Activated T-cell treated with anti-CD3 and anti-CD28 coated beads, Interleukin-2, amount 50 U/mL, for 48 hours (primary cell): ENCODE measurements at regions not wholly inside any gene's neighbourhood (a gene's known extent, or its start where the extent isn't known, plus 50 kb on each side); places are given as distances from the start of the nearest gene placed in this dataset.

Source experiments
- DNase-seq, 2 experiments: peaks; one replicate each; pipeline ENCODE4 v3.0.0-alpha.2; 2020

GRCh38 chr15:66865622-66866611 lies 163.9 kb downstream of the SMAD6 start:
- DNase-seq = peak in 1 of 2 experiments; percentile 12

DNA sequence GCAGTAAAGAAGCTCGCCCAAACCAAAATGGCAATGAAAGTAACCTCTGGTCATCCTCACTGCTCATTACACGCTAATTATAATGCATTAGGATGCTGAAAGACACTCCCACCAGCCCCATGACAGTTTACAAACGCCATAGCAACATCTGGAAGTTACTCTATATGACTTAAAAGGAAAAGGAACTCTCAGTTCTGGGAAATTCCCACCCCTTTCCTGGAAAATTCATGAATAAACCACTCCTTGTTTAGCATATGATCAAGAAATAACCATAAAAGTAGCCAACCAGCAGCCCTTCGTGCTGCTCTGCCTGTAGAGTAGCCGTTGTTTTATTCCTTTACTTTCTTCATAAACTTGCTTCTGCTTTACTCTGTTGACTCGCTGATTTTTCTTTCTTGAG lies 164.6 kb downstream of the SMAD6 start:
- no peak for DNase-seq

- DNase-seq = no peak
These were observed 166.9 kb downstream of the SMAD6 start for GRCh38 chr15:66868918-66869317.

DNA sequence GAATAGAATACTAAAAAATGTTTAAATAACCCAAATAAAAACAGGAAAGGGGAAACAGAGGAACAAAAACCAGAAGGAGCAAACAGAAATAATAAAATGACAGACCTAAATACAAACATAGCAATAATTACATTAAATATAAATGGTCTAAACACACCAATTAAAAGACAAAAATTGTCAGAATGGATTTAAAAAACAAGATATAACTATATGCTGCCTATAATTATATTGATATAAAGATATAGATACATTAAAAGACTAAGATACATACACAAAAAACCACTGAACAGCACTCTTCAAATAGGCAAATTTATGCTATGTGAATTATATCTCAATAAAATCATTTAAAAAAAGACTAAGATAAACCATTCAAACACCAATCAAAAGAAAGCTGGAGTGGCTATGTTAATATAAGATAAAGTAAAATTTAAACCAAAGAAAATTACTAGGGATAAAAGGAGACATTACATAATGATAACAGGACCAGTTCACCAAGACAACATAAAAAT lies 168.9 kb downstream of the SMAD6 start:
- no peak for DNase-seq

GRCh38 chr15:66872405-66872804 lies 170.4 kb downstream of the SMAD6 start:
- no peak for DNase-seq

GRCh38 chr15:66873331-66873730 lies 171.3 kb downstream of the SMAD6 start:
- DNase-seq = peak in 1 of 2 experiments; percentile 3

- peak in 1 of 2 experiments; percentile 6 for DNase-seq
These were observed 171.8 kb downstream of the SMAD6 start for GRCh38 chr15:66873856-66874255.

DNA sequence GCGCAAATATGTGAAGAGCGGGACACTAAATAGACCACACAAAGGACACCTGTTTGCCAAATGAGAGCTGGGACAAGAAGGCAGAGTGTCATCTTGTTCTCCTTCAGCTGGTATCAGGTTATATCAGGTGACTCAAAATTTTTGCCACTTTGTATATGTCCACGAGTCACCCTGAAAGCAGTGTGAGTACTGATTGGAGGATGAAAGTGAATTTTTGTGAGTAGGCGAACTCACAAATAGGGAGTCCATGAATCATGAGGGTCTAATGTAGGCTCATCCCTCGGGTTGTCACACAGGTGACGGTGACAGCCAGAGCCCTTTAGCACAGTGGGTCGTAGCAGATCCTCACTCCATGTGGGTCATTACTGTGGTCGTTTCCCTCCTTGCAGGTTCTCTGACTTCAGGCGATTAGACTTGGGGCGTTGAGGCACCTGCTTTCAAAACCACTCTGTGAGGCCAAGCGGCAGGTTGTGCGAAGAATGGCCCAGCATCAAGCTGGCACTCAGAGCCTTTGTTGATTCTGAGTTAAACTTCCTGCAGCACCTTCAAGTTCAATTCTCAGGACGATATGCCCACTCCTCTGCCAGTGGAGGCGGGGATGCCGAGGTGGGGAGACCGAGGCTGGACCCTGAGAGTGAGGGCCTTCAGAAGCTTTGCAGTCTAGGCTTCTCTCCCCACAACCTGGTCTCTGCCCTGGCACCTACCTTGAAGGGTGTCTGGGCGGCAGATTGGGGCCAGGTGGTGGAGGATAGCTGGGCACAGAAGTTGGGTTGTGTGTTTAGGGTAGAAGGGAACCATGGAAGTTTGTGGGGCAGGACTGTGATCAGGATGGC lies 173.8 kb downstream of the SMAD6 start:
- peak in 1 of 2 experiments; percentile 19 for DNase-seq

- no peak for DNase-seq
These were observed 174.3 kb downstream of the SMAD6 start for GRCh38 chr15:66876421-66876730.

DNA sequence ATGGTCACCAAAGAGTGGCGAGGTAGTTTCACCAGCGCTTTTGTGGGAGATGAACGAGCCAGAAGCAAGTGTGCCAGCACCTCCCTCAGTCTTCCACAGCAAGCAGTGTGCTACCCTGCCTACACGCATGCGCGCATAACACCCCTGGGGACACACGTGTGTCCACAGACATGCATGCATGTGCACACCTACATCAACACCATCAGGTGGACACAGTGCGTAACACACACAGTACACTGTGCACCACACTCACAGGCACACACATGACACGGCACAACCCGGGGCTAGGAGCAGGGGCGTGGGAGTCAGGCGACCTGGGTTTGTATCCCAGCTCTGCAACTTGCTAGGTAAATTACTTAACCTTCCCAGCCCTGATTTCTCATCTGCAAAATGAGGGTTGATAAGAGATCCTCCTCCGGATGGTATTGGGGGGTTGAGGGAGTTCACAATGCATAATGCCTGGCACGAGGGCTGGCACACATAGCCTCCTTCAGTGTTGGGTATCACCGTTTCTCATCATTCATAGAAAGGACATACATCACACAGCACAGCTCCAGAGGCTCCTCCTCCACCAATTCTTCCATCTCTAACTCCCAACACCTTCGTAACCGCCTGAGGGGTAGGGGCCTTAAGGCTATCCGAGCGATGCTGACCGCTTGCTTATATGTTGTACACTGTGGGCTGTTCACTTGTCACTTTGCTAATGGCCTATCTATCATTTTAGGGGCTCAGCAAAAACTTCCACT lies 174.9 kb downstream of the SMAD6 start:
- peak in 1 of 2 experiments; percentile 1 for DNase-seq

DNA sequence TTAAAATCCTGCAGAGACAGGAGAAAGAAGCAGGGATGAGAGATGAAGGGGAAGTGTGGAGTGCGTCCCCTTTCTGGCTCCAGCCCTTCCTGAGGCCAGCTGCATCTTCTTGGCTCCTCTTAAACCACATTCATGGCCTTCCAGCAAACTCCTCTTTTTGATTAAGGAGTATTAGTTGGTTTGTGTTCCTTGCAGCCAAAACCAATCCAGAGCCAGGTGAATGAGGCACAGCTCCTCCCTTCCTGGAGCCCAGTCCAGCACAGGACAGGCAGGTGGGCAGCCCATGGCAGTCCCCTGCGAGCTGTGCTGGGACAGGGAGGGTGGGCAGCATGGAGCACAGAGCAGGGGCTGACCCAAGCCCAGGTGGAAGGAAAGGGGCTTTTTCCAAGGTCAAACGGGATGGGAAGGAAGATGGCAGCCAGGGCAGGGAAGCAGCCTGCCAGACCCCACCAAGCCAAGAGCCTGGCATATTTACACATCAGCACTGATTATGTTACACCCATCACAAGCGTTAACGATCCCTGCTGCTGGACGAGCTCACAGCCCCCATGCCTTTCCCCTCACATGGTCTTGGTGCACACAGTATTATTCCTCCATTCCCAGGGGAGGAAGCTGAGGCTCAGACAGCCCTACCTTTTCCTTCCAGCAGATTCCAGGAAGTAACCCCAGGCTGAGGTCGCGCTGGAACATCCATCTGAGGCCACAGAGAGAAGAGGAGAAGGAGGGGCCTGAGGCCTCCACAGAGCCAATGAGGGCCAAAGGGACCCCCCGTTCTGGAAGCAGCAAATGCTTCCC lies 175.6 kb downstream of the SMAD6 start:
- peak in 1 of 2 experiments; percentile 4 for DNase-seq

GRCh38 chr15:66878761-66879160 lies 176.7 kb downstream of the SMAD6 start:
- no peak for DNase-seq

- peak in 1 of 2 experiments; percentile 12 for DNase-seq
These were observed 177.7 kb downstream of the SMAD6 start for GRCh38 chr15:66879531-66880368.

GRCh38 chr15:66880380-66881155 lies 178.5 kb downstream of the SMAD6 start:
- no peak for DNase-seq

- peak in 1 of 2 experiments; percentile 3 for DNase-seq
These were observed 179.3 kb downstream of the SMAD6 start for GRCh38 chr15:66881173-66881905.

GRCh38 chr15:66882251-66883020 lies 180.4 kb downstream of the SMAD6 start:
- DNase-seq = peak in 1 of 2 experiments; percentile 4

DNA sequence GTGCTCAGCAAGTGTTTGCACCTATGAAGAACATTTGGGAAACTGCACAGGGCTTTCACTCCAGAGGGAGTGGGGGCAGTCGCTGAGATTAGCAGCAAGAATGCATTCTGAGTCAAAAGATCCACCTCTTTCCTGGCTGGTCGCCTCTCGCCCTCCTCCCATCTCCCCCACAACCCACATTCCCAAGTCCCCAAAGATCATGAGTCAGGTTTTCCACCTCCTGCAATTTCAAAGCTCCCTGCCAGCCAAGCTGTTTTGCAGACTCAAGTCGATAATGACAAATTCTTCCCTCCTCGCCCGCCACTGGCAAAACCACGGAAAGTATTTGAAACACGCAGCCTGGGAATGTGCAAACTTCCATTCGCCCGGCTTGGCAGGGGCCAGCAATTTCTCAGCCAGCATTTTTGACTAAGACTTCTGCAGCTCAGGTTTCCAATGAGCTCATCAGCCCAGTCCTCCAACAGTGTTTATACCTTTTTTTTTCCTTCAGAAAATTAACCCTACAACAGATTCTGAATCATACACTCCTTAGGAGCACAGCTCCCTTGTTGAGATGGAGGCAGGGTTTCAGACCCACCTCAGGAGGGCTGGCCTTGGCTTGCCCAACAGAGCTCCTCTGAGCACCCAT lies 181.4 kb downstream of the SMAD6 start:
- peak in 1 of 2 experiments; percentile 12 for DNase-seq

DNA sequence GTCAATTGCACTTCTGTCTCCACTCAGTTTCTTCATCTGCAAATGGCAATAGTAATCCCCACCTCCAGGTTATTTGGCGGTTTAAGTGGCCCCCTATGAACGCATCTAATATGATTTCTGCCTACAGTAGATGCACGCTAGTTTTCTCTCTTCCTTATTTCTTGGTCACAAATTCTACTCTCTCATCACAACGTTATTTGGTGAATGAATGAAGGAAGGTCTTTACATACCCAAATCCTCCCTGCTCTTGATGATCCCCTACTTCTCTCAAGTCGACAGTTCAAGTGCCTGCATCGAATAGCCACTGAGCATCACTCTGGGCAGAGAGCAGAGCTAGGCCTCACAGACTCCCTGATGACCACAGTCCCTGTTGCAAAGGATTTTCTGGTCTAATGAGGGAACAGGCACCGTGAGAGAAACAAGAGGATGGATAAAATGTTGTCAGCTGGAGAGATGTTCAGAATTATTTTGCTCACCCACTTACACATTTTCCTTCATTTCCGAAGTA lies 181.2 kb upstream of the SMAD3 start:
- DNase-seq = peak in 1 of 2 experiments; percentile 4
